ENCODE measurements at regions not wholly inside any gene's neighbourhood (a gene's known extent, or its start where the extent isn't known, plus 50 kb on each side); places are given as distances from the start of the nearest gene placed in this dataset.

GRCh38 chr2:182622231-182622630 is 93.8 kb upstream of the DNAJC10 start:
- no peak for TF ChIP-seq ETV6 (IDR thresholded peaks at IDR 0.05; ENCODE audit: borderline replicate concordance in 1 of 2, low read depth in 2 of 2, low read length in 1 of 2)
- TF ChIP-seq ETV6 (CRISPR knock-in tag; IDR thresholded peaks at IDR 0.05; ENCODE audit: borderline replicate concordance), result no peak
- no peak for TF ChIP-seq CREB5 (CRISPR knock-in tag; IDR thresholded peaks at IDR 0.05)
- TF ChIP-seq ZNF830 (CRISPR knock-in tag; IDR thresholded peaks at IDR 0.05), result no peak
- no peak for TF ChIP-seq ZNF436 (CRISPR knock-in tag; IDR thresholded peaks at IDR 0.05)
- TF ChIP-seq VEZF1 (CRISPR knock-in tag; IDR thresholded peaks at IDR 0.05), result no peak

Measured in K562 (cell line).